Lower leg skin (tissue), 3 donors: ENCODE measurements at regions not wholly inside any gene's neighbourhood (a gene's known extent, or its start where the extent isn't known, plus 50 kb on each side); places are given as distances from the start of the nearest gene placed in this dataset.

ENCODE experiments used
- POLR2A ChIP-seq, 2 donors: fragments of 450-650 bp; IDR thresholded peaks; one replicate each; pipeline ENCODE4 v1.6.1; 2016 to 2017; ENCODE audit warnings: antibody characterized with exemption in 2 of 2, mild to moderate bottlenecking in 1 of 2, moderate library complexity in 1 of 2
- TF ChIP-seq, protein P1 (sequence below), 3 donors: fragments of 450-650 bp; IDR thresholded peaks; one replicate each; pipeline ENCODE4 v1.5.1; 2016; ENCODE audit warnings: antibody characterized with exemption in 3 of 3, mild to moderate bottlenecking in 3 of 3, moderate library complexity in 2 of 3

DNA sequence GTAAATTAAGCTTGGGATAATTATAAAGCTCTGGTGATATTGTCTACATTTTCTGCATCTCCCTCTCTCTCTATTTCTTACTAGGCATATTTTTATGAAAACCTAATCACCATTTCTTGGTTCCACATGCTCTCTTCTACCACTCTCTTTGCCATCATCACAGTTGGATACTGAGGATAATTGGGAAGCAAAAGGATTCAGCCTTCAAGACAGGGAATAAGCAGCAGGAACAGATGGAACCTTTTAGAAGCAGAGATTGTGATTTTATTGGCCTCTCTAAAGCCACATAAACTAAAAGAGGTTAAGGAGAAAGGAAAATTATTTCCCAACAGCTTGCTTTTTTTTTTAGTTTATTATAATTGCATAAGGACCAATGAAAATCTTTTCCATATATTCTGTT lies 226.3 kb upstream of the SPHKAP start:
- no peak for TF ChIP-seq POLR2A (IDR thresholded peaks at IDR 0.05)
- TF ChIP-seq, protein P1, sequence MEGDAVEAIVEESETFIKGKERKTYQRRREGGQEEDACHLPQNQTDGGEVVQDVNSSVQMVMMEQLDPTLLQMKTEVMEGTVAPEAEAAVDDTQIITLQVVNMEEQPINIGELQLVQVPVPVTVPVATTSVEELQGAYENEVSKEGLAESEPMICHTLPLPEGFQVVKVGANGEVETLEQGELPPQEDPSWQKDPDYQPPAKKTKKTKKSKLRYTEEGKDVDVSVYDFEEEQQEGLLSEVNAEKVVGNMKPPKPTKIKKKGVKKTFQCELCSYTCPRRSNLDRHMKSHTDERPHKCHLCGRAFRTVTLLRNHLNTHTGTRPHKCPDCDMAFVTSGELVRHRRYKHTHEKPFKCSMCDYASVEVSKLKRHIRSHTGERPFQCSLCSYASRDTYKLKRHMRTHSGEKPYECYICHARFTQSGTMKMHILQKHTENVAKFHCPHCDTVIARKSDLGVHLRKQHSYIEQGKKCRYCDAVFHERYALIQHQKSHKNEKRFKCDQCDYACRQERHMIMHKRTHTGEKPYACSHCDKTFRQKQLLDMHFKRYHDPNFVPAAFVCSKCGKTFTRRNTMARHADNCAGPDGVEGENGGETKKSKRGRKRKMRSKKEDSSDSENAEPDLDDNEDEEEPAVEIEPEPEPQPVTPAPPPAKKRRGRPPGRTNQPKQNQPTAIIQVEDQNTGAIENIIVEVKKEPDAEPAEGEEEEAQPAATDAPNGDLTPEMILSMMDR (IDR thresholded peaks at IDR 0.05): no peak
